ENCODE measurements at regions not wholly inside any gene's neighbourhood (a gene's known extent, or its start where the extent isn't known, plus 50 kb on each side); places are given as distances from the start of the nearest gene placed in this dataset.

DNA sequence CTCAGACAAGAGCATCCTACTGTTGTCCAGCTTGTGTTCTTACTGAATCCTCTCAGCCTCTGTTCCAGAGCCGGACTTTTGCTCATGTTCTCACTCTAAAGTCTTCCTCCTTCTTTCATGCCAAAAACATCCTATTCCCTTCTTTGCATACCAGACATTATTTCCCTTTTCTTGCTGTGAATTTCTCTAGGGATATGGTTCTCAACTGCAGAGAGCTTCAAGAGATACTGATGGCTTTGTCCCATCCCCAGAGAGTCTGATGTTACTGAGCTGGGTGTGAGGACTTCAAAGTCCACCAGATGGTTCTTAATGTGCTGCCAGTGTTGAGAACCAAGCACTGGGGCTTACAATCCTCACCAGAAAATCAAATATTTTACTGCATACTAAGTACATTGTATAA is 98.6 kb upstream of the FER start:
- DNase-seq = no peak

DNA sequence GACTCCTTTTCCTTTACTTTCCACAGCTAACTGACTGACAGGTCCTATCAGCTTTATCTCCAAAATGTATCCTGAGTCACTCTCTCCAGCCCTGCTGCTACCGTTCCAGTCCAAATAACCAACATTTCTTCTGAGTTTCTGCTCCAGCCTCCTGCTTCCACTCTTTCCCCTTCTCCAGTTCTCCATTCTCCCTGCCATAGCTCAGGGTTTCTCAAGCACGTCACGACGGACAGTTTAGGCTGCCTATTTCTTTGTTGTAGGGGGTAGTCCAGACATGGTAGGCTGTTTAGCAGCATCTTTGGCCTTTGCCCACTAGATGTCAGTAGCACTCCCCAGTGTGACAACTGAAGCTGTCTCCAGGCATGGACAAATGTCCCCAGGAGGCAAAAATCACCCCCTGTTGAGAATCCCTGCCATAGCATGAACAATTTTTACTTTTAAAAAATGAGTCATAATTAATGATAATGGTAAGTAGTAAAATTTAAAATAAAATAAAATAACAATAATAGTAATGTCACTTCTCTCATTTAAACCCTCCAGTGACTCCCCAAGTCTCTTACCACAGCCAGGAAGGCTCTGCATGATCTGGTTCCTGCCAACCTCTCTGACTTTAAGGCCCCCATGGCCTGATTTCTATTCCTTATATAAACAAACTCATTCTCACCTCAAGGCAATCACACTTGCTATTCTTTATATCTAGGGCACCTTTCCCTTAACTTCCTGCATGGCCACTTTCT is 105.4 kb upstream of the FER start:
- DNase-seq = peak; percentile 50 to 56

- DNase-seq = no peak
These were observed 106.1 kb upstream of the FER start for GRCh38 chr5:108641596-108641995.

- DNase-seq = no peak
These were observed 108.3 kb upstream of the FER start for GRCh38 chr5:108639366-108639765.

- no peak for DNase-seq
These were observed 109.7 kb upstream of the FER start for GRCh38 chr5:108638021-108638420.

- no peak for DNase-seq
These were observed 110.6 kb upstream of the FER start for GRCh38 chr5:108637134-108637533.

GRCh38 chr5:108636135-108636853 is 111.4 kb upstream of the FER start:
- no peak for DNase-seq

- no peak for DNase-seq
These were observed 112.9 kb upstream of the FER start for GRCh38 chr5:108634617-108635288.

GRCh38 chr5:108634010-108634616 is 113.6 kb upstream of the FER start:
- DNase-seq = no peak

DNA sequence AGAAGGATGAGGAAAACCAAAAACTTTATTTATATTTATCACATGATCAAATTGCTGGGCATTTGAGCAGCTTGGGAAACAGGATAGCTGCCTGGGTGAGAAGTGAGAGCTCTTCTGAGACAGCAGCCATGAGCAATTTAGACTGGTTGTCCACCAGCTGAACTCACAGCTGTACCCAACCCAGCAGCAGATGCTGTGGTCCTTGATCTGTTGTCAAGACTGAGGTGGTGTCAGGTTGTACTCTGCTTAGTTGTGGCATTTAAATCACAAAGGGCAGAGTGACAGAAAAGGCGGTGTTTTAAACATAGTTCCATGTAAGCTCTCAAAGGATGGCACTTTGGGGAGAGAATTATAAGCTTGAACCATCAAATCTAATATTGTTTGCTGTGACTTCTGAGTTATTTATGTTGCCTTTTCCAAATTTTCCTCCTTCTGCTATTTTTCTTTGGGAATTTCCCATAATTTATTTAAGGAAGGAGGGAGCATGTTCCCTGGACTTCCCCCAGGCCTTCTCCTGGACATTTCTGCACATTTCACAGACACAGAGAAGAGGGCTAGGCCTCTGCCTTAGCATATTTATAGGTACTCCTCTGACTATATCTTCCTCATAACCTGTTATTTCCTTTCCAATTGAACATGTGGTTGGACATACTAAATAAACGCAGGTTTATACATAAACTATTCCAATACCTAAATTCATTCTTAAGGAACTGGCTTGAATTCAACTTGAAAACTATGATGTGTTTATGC is 117.7 kb upstream of the FER start:
- DNase-seq = no peak

DNA sequence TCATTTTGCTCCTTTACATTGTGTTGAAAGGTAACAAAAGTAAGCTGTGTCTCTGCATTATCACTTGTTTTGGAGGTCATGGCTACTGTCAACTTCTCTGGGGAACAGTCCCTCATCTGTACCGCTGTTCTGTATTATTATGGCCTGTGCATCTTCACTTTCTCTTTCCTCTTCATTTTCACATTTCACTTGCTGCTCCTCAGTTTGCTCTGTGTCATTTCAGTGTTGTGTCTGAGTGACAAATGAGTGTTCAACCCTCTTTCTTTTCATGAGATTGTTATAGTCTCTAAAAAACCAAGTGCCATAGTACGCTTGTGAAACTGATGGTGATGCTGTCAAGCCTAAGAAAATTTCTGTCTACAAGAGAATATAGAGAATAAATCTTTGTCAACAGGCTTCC is 122.0 kb upstream of the FER start:
- DNase-seq = no peak

- no peak for DNase-seq
These were observed 123.9 kb upstream of the FER start for GRCh38 chr5:108623826-108624225.

- DNase-seq = no peak
These were observed 127.2 kb upstream of the FER start for GRCh38 chr5:108620516-108620915.

- DNase-seq = no peak
These were observed 127.9 kb upstream of the FER start for GRCh38 chr5:108619815-108620214.

GRCh38 chr5:108617467-108618435 is 129.9 kb upstream of the FER start:
- DNase-seq = no peak

DNA sequence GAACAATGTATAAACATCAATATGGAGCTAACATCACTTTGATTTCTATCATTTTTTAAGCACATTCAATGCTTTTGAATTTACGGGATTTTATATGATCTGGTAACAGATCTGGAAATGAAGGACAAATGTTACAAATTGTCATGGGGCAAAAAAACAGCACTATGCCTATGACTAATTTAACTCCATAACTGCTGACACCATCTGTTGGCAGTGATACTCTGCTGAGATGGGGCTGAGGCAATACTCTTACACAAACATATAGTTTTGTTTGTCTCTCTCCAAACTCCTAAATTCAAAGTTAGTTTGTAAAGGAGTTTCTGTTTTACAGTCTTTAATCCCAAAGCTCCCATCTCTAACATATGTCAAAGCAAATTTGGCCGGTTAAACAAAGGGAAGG is 132.5 kb upstream of the FER start:
- no peak for DNase-seq

GRCh38 chr5:108607421-108607820 is 140.3 kb upstream of the FER start:
- no peak for DNase-seq

DNA sequence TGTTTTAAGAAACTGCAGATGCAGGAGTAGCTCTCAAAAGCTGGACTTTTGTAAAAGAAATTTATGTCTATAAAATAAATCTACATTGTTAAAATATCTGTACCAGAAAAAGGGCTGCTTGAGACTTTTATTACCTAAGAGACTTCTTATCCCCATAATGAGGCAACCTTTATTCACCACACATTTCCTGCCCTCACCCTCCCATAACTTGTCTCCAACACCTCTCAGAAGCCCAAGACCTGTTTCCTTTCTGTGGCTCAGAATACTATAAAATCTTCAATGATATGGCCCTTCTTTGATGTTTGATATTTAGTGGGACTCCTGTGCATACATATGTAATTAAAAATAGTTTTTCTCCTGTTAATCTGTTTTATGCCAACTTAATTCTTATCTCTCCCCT is 141.5 kb upstream of the FER start:
- DNase-seq = no peak

GRCh38 chr5:108602830-108603229 is 144.9 kb upstream of the FER start:
- no peak for DNase-seq

DNA sequence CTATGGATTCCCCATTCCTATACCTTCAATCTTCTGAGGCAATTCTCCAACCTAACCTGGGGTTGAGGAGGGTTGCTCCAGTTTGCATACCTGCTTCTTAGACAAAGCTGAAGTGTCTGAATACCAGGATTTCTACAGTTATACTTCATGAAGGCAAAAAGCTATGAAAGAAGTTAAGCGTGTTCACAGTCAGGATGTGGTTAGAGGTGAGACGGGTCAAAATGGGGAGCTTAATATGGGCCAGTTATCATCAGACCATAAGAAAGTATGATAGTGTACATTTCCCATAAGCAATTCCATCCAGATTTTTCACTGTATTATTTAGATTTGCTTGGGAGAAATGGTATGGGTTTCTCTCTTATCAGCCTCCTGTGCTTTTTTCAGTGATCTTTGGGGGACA is 156.9 kb upstream of the FER start:
- DNase-seq = no peak

DNA sequence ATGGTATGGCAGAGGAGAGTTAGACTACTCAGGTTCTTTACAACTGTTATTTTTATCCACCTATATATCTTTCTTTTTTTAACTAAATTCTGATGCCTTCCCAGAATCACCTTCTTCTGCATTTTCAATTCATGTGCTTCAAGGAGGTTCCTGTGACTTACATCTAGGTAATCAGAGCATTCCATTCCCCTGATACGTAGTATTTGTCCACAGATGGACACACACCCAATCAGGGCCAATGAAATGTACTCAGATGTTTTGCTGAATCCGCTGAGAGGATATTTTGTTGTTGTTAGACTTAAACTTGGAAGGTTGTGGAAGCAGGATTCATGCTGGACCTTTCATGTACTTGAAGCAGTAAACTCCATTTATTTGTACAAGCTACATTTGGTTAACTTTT is 159.4 kb upstream of the FER start:
- DNase-seq = no peak

- DNase-seq = no peak
These were observed 159.9 kb upstream of the FER start for GRCh38 chr5:108587821-108588220.
